GM18499 (cell line): ENCODE measurements at regions not wholly inside any gene's neighbourhood (a gene's known extent, or its start where the extent isn't known, plus 50 kb on each side); places are given as distances from the start of the nearest gene placed in this dataset.
"Not testable (repeated sequence)": the region's sequence is repeated elsewhere in the genome, so short reads cannot be mapped to it uniquely, and the experiment has no call there.

Experiments
- ATAC-seq: cut with Tn5 transposase; IDR thresholded peaks from one replicate; pipeline ENCODE4 v1.9.1; 2021; ENCODE audit warnings: moderate number of reproducible peaks; ENCODE audit not compliant: insufficient read depth, unreplicated experiment

GRCh38 chr14:38040411-38040810, 167.3 kb upstream of the SSTR1 start:
- no peak for ATAC-seq

GRCh38 chr14:38042322-38042721, 165.4 kb upstream of the SSTR1 start:
- no peak for ATAC-seq

- ATAC-seq = no peak
Observed at GRCh38 chr14:38044710-38045109, 163.0 kb upstream of the SSTR1 start.

GRCh38 chr14:38045461-38045860, 162.2 kb upstream of the SSTR1 start:
- no peak for ATAC-seq

- no peak for ATAC-seq
Observed at GRCh38 chr14:38046160-38046559, 161.5 kb upstream of the SSTR1 start.

GRCh38 chr14:38047195-38047902, 160.4 kb upstream of the SSTR1 start:
- no peak for ATAC-seq

GRCh38 chr14:38053666-38054065, 154.0 kb upstream of the SSTR1 start:
- no peak for ATAC-seq

GRCh38 chr14:38056270-38056669, 151.4 kb upstream of the SSTR1 start:
- ATAC-seq = no peak

GRCh38 chr14:38062223-38062622, 145.5 kb upstream of the SSTR1 start:
- ATAC-seq = not testable (repeated sequence)

GRCh38 chr14:38063711-38064320, 143.9 kb upstream of the SSTR1 start:
- ATAC-seq = no peak

- no peak for ATAC-seq
Observed at GRCh38 chr14:38065106-38065762, 142.5 kb upstream of the SSTR1 start.

- no peak for ATAC-seq
Observed at GRCh38 chr14:38070061-38070588, 137.6 kb upstream of the SSTR1 start.

GRCh38 chr14:38073641-38074040, 134.1 kb upstream of the SSTR1 start:
- no peak for ATAC-seq

- no peak for ATAC-seq
Observed at GRCh38 chr14:38074081-38074480, 133.6 kb upstream of the SSTR1 start.

- no peak for ATAC-seq
Observed at GRCh38 chr14:38074754-38075153, 132.9 kb upstream of the SSTR1 start.

- ATAC-seq = no peak
Observed at GRCh38 chr14:38078393-38078792, 129.3 kb upstream of the SSTR1 start.

GRCh38 chr14:38079268-38079667, 128.4 kb upstream of the SSTR1 start:
- no peak for ATAC-seq

- no peak for ATAC-seq
Observed at GRCh38 chr14:38079886-38080285, 127.8 kb upstream of the SSTR1 start.

GRCh38 chr14:38080696-38081095, 127.0 kb upstream of the SSTR1 start:
- ATAC-seq = no peak

GRCh38 chr14:38083039-38083438, 124.7 kb upstream of the SSTR1 start:
- ATAC-seq = no peak

- no peak for ATAC-seq
Observed at GRCh38 chr14:38089123-38089522, 118.6 kb upstream of the SSTR1 start.
